Activated CD8-positive, alpha-beta T cell treated with anti-CD3 and anti-CD28 coated beads for 36 hours (primary cell): ENCODE measurements at regions not wholly inside any gene's neighbourhood (a gene's known extent, or its start where the extent isn't known, plus 50 kb on each side); places are given as distances from the start of the nearest gene placed in this dataset.

Source experiments
- ATAC-seq: fragments of 200-7000 bp; cut with Tn5 transposase; one replicate; pipeline ENCODE4 v1.10.0; 2021; ENCODE audit warnings: mild to moderate bottlenecking, moderate library complexity
- CTCF ChIA-PET: fragments of 350-600 bp; sonication (Branson Sonifier 250); formaldehyde crosslinking; loops from one replicate; lab custom pipeline; 2021; ENCODE audit warnings: antibody characterized with exemption; lab: Charles Lee
- POLR2A ChIA-PET: fragments of 350-600 bp; sonication (Branson Sonifier 250); formaldehyde crosslinking; loops from one replicate; lab custom pipeline; 2021; ENCODE audit warnings: antibody characterized with exemption; lab: Charles Lee
- DNase-seq: peaks from one replicate; pipeline ENCODE4 v3.0.0-alpha.2; 2020
- H3K27ac Mint-ChIP-seq: one replicate; pipeline ENCODE4 v1.8.0; 2021; ENCODE audit warnings: mild to moderate bottlenecking, mixed read lengths
- H3K27me3 Mint-ChIP-seq: one replicate; pipeline ENCODE4 v1.8.0; 2021; ENCODE audit warnings: mixed read lengths
- H3K36me3 Mint-ChIP-seq: one replicate; pipeline ENCODE4 v1.8.0; 2021; ENCODE audit warnings: low read depth, mixed read lengths
- H3K4me1 Mint-ChIP-seq: one replicate; pipeline ENCODE4 v1.8.0; 2021; ENCODE audit warnings: low read depth, mixed read lengths
- H3K4me3 Mint-ChIP-seq: one replicate; pipeline ENCODE4 v1.8.0; 2021; ENCODE audit warnings: mild to moderate bottlenecking, moderate library complexity, mixed read lengths
- H3K9me3 Mint-ChIP-seq: one replicate; pipeline ENCODE4 v1.8.0; 2021; ENCODE audit warnings: mixed read lengths
- intact Hi-C: fragments of 100-400 bp; cut with micrococcal nuclease; formaldehyde crosslinking; loops from one replicate; pipeline ENCODE4 v1.10.0; 2022
- TF ChIP-seq, protein P1 (sequence below): fragments of 200-600 bp; IDR thresholded peaks from one replicate; pipeline ENCODE4 v1.8.0; 2022; ENCODE audit warnings: antibody characterized with exemption, mild to moderate bottlenecking

DNA sequence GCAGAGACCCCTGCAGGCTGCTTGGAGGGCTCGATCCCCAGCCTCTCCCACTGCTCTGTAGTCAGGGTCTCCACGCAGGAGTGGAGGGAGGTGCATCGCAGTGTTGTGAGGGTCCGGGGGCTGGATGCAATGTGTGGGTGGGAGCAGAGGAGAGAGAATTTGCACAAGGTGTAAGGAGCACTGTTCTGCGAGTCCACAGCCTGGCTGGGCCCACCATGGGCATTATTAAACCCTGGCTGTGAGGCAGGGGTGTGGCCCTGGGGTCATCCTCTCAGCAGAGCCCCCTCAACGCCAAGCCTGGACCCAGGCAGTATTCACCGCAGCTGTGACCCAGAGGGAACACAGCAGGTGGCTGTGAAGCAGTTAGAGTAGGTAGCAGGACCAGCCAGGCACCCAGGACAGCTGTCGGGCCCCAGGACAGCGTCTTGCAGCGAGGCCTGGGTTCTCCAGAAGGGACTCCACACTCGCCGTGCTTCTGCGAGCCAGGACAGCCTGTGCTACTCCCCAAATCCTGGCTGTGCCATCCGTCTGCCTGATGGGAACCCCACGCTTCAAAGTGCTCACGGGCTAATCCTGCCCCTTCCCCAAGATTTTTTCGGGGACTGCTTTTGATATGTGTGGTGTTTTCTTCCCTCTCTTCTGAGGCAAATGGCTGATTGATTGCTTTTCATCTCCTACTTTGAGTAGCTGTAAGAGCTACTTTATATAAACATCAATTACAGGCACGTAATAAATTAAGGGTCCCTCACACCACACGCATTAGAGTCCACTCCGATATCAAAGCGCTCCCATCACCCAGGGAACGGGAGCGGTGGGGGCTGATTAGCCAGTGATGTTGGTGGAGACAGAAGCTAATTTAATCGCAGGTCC is 100.9 kb upstream of the GSE1 start:
- ChIA-PET POLR2A (no interaction called here), CTCF (interaction anchor here (1.9 kb wide), 1 partner anchor 11 kb away, joined by 4 read pairs; no protein-coding TSS in a partner anchor)
- H3K4me3 Mint-ChIP-seq: no peak overlapping the region
- intact Hi-C loops: no loop called here
- TF ChIP-seq, protein P1, sequence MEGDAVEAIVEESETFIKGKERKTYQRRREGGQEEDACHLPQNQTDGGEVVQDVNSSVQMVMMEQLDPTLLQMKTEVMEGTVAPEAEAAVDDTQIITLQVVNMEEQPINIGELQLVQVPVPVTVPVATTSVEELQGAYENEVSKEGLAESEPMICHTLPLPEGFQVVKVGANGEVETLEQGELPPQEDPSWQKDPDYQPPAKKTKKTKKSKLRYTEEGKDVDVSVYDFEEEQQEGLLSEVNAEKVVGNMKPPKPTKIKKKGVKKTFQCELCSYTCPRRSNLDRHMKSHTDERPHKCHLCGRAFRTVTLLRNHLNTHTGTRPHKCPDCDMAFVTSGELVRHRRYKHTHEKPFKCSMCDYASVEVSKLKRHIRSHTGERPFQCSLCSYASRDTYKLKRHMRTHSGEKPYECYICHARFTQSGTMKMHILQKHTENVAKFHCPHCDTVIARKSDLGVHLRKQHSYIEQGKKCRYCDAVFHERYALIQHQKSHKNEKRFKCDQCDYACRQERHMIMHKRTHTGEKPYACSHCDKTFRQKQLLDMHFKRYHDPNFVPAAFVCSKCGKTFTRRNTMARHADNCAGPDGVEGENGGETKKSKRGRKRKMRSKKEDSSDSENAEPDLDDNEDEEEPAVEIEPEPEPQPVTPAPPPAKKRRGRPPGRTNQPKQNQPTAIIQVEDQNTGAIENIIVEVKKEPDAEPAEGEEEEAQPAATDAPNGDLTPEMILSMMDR: no peak
- ATAC-seq (no peak), DNase-seq (no peak)
- no peak overlapping the region for H3K27ac Mint-ChIP-seq
- H3K36me3 Mint-ChIP-seq: no peaks in the 10 kb centered on the region
- H3K4me1 Mint-ChIP-seq: no peaks in the 10 kb centered on the region
- H3K9me3 Mint-ChIP-seq: no peaks in the 10 kb centered on the region
- no peaks in the 10 kb centered on the region for H3K27me3 Mint-ChIP-seq

DNA sequence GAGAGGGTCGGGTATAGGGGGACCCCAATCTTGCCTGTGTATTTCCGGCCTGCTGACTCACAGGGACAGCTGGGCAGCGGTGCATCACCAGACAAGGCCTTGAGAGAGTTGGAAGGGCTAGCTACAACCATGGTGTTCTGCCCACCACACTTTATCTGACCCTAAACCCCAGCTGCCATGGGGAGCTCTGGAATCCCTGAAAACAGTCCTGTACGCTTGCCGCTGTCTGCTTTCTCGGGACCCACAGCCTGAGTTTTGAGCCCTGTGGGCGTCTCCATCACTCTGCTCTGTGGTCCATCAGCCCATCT is 100.4 kb upstream of the GSE1 start:
- no peak for ATAC-seq

DNA sequence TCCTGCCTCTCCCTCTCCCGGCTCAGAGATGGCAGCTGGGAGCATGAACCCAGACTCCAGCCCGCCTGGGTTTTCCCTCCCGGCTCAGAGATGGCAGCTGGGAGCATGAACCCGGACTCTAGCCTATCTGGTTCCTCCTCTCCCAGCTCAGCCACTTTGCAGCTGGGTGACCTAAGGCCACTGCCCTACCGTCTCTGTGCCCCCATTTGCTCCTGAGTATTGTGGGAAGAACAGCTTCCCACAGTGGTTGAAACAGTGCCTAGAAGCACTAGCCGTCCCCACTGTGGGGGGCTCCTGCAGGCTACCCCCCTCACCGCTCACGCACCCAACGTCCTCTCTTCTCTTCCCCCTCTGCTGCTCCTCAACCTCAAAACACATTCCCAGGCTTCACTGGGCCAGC is 99.9 kb upstream of the GSE1 start:
- no peaks in the 10 kb centered on the region for H3K36me3 Mint-ChIP-seq
- H3K27ac Mint-ChIP-seq: no peak overlapping the region
- no peaks in the 10 kb centered on the region for H3K4me1 Mint-ChIP-seq
- H3K9me3 Mint-ChIP-seq: no peaks in the 10 kb centered on the region
- DNase-seq (no peak), ATAC-seq (no peak)
- intact Hi-C loops: no loop called here
- H3K4me3 Mint-ChIP-seq: no peak overlapping the region
- ChIA-PET POLR2A (no interaction called here), CTCF (interaction anchor here (0.7 to 1.9 kb wide), 2 partner anchors 12 to 103 kb away, joined by 3 to 4 read pairs; no protein-coding TSS in a partner anchor)
- TF ChIP-seq, protein P1: no peak
- H3K27me3 Mint-ChIP-seq: no peaks in the 10 kb centered on the region

More for the DNA sequence above, 100.4 kb upstream of the GSE1 start:
- no peaks in the 10 kb centered on the region for H3K9me3 Mint-ChIP-seq
- no peak for DNase-seq
- TF ChIP-seq, protein P1: no peak
- H3K27me3 Mint-ChIP-seq: no peaks in the 10 kb centered on the region
- ChIA-PET CTCF (interaction anchor here (0.7 to 1.9 kb wide), 2 partner anchors 11 to 103 kb away, joined by 3 to 4 read pairs; no protein-coding TSS in a partner anchor), POLR2A (no interaction called here)
- H3K36me3 Mint-ChIP-seq: no peaks in the 10 kb centered on the region
- H3K4me3 Mint-ChIP-seq: no peak overlapping the region
- no peak overlapping the region for H3K27ac Mint-ChIP-seq
- no peaks in the 10 kb centered on the region for H3K4me1 Mint-ChIP-seq
- intact Hi-C loops: no loop called here

DNA sequence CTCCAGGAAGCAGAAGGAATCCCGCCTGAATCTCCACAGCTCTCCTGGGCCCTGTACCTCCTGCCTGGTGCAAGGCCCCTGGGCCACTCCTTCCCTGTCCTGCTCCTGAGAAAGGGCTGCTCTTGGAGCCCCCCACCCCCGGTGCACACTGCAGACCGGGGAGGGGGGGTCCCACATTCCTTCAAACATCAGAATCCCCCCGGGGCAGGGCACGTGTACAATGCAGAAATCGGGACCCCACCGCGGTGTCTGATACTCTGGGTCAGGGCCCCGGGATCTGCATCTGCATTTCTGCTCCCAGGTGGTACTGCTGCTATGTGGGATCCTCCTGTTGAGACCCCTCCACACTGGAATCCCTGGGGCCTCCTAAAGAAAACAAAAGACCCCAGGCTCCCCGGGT is 99.5 kb upstream of the GSE1 start:
- H3K9me3 Mint-ChIP-seq: no peaks in the 10 kb centered on the region
- H3K4me1 Mint-ChIP-seq: no peaks in the 10 kb centered on the region
- no peaks in the 10 kb centered on the region for H3K36me3 Mint-ChIP-seq
- H3K27me3 Mint-ChIP-seq: no peaks in the 10 kb centered on the region
- intact Hi-C loops: no loop called here
- no peak overlapping the region for H3K4me3 Mint-ChIP-seq
- POLR2A ChIA-PET: no interaction called here
- no peak overlapping the region for H3K27ac Mint-ChIP-seq
- TF ChIP-seq, protein P1: no peak
- no peak for ATAC-seq
- DNase-seq: no peak
- CTCF ChIA-PET: interaction anchor here (0.7 kb wide), 1 partner anchor 102 kb away, joined by 3 read pairs; no protein-coding TSS in a partner anchor

DNA sequence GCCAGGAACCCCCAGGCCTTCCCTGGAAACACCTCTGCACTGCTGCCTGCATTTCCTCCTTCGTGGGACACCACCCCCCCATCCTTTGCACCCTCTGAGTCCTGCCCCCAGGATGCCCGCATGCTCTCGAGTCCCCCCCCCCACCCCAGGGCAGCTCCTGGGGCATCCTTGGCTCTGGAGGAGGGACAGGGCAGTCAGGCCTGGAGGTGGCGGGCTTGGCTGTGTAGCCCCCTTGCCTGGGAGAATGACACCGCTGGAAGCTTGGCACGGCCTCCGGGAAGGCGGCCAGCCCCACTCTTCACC is 98.9 kb upstream of the GSE1 start:
- DNase-seq (no peak), ATAC-seq (no peak)
- ChIA-PET CTCF (interaction anchor here (0.8 kb wide), 1 partner anchor 102 kb away, joined by 3 read pairs; no protein-coding TSS in a partner anchor), POLR2A (no interaction called here)
- Mint-ChIP-seq H3K9me3 (no peaks in the 10 kb centered on the region), H3K4me1 (no peaks in the 10 kb centered on the region), H3K4me3 (no peak overlapping the region), H3K27me3 (no peaks in the 10 kb centered on the region), H3K27ac (no peak overlapping the region), H3K36me3 (no peaks in the 10 kb centered on the region)
- intact Hi-C loops: no loop called here
- TF ChIP-seq, protein P1: no peak
